ENCODE measurements at regions not wholly inside any gene's neighbourhood (a gene's known extent, or its start where the extent isn't known, plus 50 kb on each side); places are given as distances from the start of the nearest gene placed in this dataset.
"Not testable (repeated sequence)": the region's sequence is repeated elsewhere in the genome, so short reads cannot be mapped to it uniquely, and the experiment has no call there.

- no peak overlapping the region for H3K4me2 ChIP-seq
- no peaks in the 10 kb centered on the region for H3K36me3 ChIP-seq
- peaks cover 0 to 12% (median 0%) of the 10 kb centered on the region in 10 experiments; a peak in 3 of 20 replicates for H3K4me1 ChIP-seq
- H3K9me3 ChIP-seq (replicated peaks in 1 of 11) = 0 out of 22 replicates have a peak, but pooled peaks cover 0 to 5% (median 0%) of the 10 kb centered on the region in 11 experiments
- no peaks in the 10 kb centered on the region for H3K27me3 ChIP-seq
- TF ChIP-seq Cebpa-rat (IDR thresholded peaks at IDR 0.05) = no peak
- H3K9ac ChIP-seq = no peak overlapping the region
- no peak overlapping the region for H3K4me3 ChIP-seq
- no peaks in the 10 kb centered on the region for H4K20me1 ChIP-seq
- no peak overlapping the region for H3K27ac ChIP-seq
These were observed 95.8 kb downstream of the AASDHPPT start for GRCh38 chr11:106173291-106173690.

- not testable (repeated sequence) for H3K27me3 ChIP-seq, H4K20me1 ChIP-seq
These were observed 96.5 kb downstream of the AASDHPPT start for GRCh38 chr11:106174003-106174402.

GRCh38 chr11:106176817-106177216 lies 99.4 kb downstream of the AASDHPPT start:
- H3K4me3 ChIP-seq = no peak overlapping the region
- H3K9ac ChIP-seq = no peak overlapping the region
- TF ChIP-seq Cebpa-rat (IDR thresholded peaks at IDR 0.05) = no peak
- 0 out of 22 replicates have a peak, but pooled peaks cover 0 to 5% (median 0%) of the 10 kb centered on the region in 11 experiments for H3K9me3 ChIP-seq (replicated peaks in 1 of 11)
- no peaks in the 10 kb centered on the region for H3K27me3 ChIP-seq
- H3K27ac ChIP-seq = no peak overlapping the region
- no peaks in the 10 kb centered on the region for H3K36me3 ChIP-seq
- no peak overlapping the region for H3K4me2 ChIP-seq
- no peaks in the 10 kb centered on the region for H4K20me1 ChIP-seq
- peaks cover 0 to 12% (median 0%) of the 10 kb centered on the region in 10 experiments; a peak in 3 of 20 replicates for H3K4me1 ChIP-seq

More at GRCh38 chr11:106174003-106174402, 96.5 kb downstream of the AASDHPPT start:
- H3K4me2 ChIP-seq = peak overlapping the region in 1 of 11 experiments; percentile 16; a peak in 1 of 22 replicates
- peak overlapping the region in 1 of 11 experiments; percentile 46; a peak in 2 of 22 replicates for H3K27ac ChIP-seq
- not testable (repeated sequence) for H3K4me3 ChIP-seq; H3K36me3 ChIP-seq; H3K9ac ChIP-seq; H3K9me3 ChIP-seq (replicated peaks in 1 of 11)
- H3K4me1 ChIP-seq = peaks cover 0 to 12% (median 0%) of the 10 kb centered on the region in 10 experiments; a peak in 3 of 20 replicates

- Histone ChIP-seq H3K9me3 (replicated peaks in 1 of 11) (0 out of 22 replicates have a peak, but pooled peaks cover 0 to 5% (median 0%) of the 10 kb centered on the region in 11 experiments), H3K36me3 (no peaks in the 10 kb centered on the region), H3K4me3 (no peak overlapping the region), H3K27me3 (no peaks in the 10 kb centered on the region), H3K4me2 (no peak overlapping the region), H3K4me1 (peaks cover 0 to 12% (median 0%) of the 10 kb centered on the region in 10 experiments; a peak in 3 of 20 replicates), H3K9ac (no peak overlapping the region), H4K20me1 (no peaks in the 10 kb centered on the region), H3K27ac (no peak overlapping the region)
- no peak for TF ChIP-seq Cebpa-rat (IDR thresholded peaks at IDR 0.05)
These were observed 99.8 kb downstream of the AASDHPPT start for GRCh38 chr11:106177311-106177710.

- no peaks in the 10 kb centered on the region for H3K36me3 ChIP-seq
- no peak overlapping the region for H3K27ac ChIP-seq
- no peak overlapping the region for H3K4me2 ChIP-seq
- H3K4me1 ChIP-seq = peaks cover 0 to 12% (median 0%) of the 10 kb centered on the region in 10 experiments; a peak in 3 of 20 replicates
- no peaks in the 10 kb centered on the region for H3K27me3 ChIP-seq
- no peaks in the 10 kb centered on the region for H4K20me1 ChIP-seq
- no peak overlapping the region for H3K9ac ChIP-seq
- 0 out of 22 replicates have a peak, but pooled peaks cover 0 to 5% (median 0%) of the 10 kb centered on the region in 11 experiments for H3K9me3 ChIP-seq (replicated peaks in 1 of 11)
- no peak overlapping the region for H3K4me3 ChIP-seq
- TF ChIP-seq Cebpa-rat (IDR thresholded peaks at IDR 0.05) = no peak
These were observed 100.9 kb downstream of the AASDHPPT start for GRCh38 chr11:106178361-106178760.

GRCh38 chr11:106179048-106179447 lies 101.6 kb downstream of the AASDHPPT start:
- Histone ChIP-seq H3K27ac (no peak overlapping the region), H4K20me1 (no peaks in the 10 kb centered on the region), H3K27me3 (no peaks in the 10 kb centered on the region), H3K36me3 (no peaks in the 10 kb centered on the region), H3K9me3 (replicated peaks in 1 of 11) (no peaks in the 10 kb centered on the region), H3K9ac (no peak overlapping the region), H3K4me1 (peaks cover 0 to 12% (median 0%) of the 10 kb centered on the region in 10 experiments; a peak in 3 of 20 replicates), H3K4me3 (no peak overlapping the region), H3K4me2 (no peak overlapping the region)
- TF ChIP-seq Cebpa-rat (IDR thresholded peaks at IDR 0.05) = no peak

GRCh38 chr11:106186630-106187029 lies 109.2 kb downstream of the AASDHPPT start:
- H3K36me3 ChIP-seq = no peaks in the 10 kb centered on the region
- H3K9me3 ChIP-seq (replicated peaks in 1 of 11) = peaks cover 15 to 31% (median 23%) of the 10 kb centered on the region in 11 experiments
- no peaks in the 10 kb centered on the region for H3K4me1 ChIP-seq
- H3K4me2 ChIP-seq = no peak overlapping the region
- H3K27me3 ChIP-seq = no peaks in the 10 kb centered on the region
- no peaks in the 10 kb centered on the region for H4K20me1 ChIP-seq
- no peak for TF ChIP-seq Cebpa-rat (IDR thresholded peaks at IDR 0.05)
- no peak overlapping the region for H3K9ac ChIP-seq
- H3K27ac ChIP-seq = no peak overlapping the region
- H3K4me3 ChIP-seq = no peak overlapping the region

GRCh38 chr11:106187860-106188456 lies 110.5 kb downstream of the AASDHPPT start:
- no peaks in the 10 kb centered on the region for H4K20me1 ChIP-seq
- H3K27ac ChIP-seq = no peak overlapping the region
- no peak for TF ChIP-seq Cebpa-rat (IDR thresholded peaks at IDR 0.05)
- no peaks in the 10 kb centered on the region for H3K27me3 ChIP-seq
- no peaks in the 10 kb centered on the region for H3K4me1 ChIP-seq
- no peak overlapping the region for H3K4me2 ChIP-seq
- H3K9me3 ChIP-seq (replicated peaks in 1 of 11) = peaks cover 15 to 31% (median 23%) of the 10 kb centered on the region in 11 experiments
- no peak overlapping the region for H3K4me3 ChIP-seq
- no peaks in the 10 kb centered on the region for H3K36me3 ChIP-seq
- H3K9ac ChIP-seq = no peak overlapping the region

- H3K27ac ChIP-seq = no peak overlapping the region
- no peak overlapping the region for H3K9ac ChIP-seq
- no peak overlapping the region for H3K4me3 ChIP-seq
These were observed 116.5 kb downstream of the AASDHPPT start for GRCh38 chr11:106193956-106194355.

GRCh38 chr11:106197438-106197837 lies 120.0 kb downstream of the AASDHPPT start:
- Histone ChIP-seq H3K9ac (no peak overlapping the region), H3K4me3 (no peak overlapping the region), H3K27ac (no peak overlapping the region), H3K4me1 (no peaks in the 10 kb centered on the region), H4K20me1 (no peaks in the 10 kb centered on the region), H3K9me3 (replicated peaks in 1 of 11) (peaks cover 0 to 5% (median 0%) of the 10 kb centered on the region in 11 experiments; a peak in 1 of 22 replicates), H3K4me2 (no peak overlapping the region), H3K27me3 (no peaks in the 10 kb centered on the region), H3K36me3 (no peaks in the 10 kb centered on the region)
- TF ChIP-seq Cebpa-rat (IDR thresholded peaks at IDR 0.05) = no peak

More at GRCh38 chr11:106193956-106194355, 116.5 kb downstream of the AASDHPPT start:
- Histone ChIP-seq H3K36me3 (no peaks in the 10 kb centered on the region), H3K4me1 (no peaks in the 10 kb centered on the region), H3K9me3 (replicated peaks in 1 of 11) (peaks cover 0 to 7% (median under 1%) of the 10 kb centered on the region in 11 experiments; a peak in 7 of 22 replicates), H3K4me2 (no peak overlapping the region), H4K20me1 (no peaks in the 10 kb centered on the region), H3K27me3 (no peaks in the 10 kb centered on the region)
- no peak for TF ChIP-seq Cebpa-rat (IDR thresholded peaks at IDR 0.05)
